ENCODE measurements at regions not wholly inside any gene's neighbourhood (a gene's known extent, or its start where the extent isn't known, plus 50 kb on each side); places are given as distances from the start of the nearest gene placed in this dataset.
"Not testable (repeated sequence)": the region's sequence is repeated elsewhere in the genome, so short reads cannot be mapped to it uniquely, and the experiment has no call there.

DNA sequence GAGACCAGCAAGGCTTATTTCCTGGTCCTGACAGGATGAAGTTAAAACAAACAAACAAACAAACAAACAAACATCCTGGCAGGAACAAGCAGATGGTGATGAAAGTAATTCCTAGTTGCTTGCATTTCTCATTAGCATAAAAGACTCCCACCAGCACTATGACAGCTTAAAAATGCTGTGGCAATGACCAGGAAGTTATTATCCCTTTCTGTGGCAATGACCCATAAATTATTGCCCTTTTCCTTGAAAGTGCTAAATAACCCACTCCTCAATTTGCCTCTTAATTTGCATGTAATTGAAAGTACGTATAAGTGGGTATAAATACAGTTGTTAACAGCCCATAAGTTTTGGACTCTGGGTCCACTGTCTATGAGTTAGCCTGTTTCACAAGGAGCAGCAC is 727.6 kb upstream of the NEGR1 start:
- no peak for DNase-seq (ENCODE audit: insufficient read length, low spot score)
- no peak for TF ChIP-seq POU2F2 (IDR thresholded peaks at IDR 0.05; ENCODE audit: low read depth, low read length)
- no peak for TF ChIP-seq PAX5 (IDR thresholded peaks at IDR 0.05; ENCODE audit: insufficient read depth, low read length, severe bottlenecking)
- no peak for TF ChIP-seq POLR2AphosphoS5 (IDR thresholded peaks at IDR 0.05; ENCODE audit: low read depth, low read length)
- no peak for TF ChIP-seq SPI1 (IDR thresholded peaks at IDR 0.05; ENCODE audit: low read depth, low read length)
- no peak for TF ChIP-seq TAF1 (IDR thresholded peaks at IDR 0.05; ENCODE audit: low read depth, low read length)
- TF ChIP-seq POLR2A (IDR thresholded peaks at IDR 0.05; ENCODE audit: low read depth, low read length) = no peak
- no peak for FAIRE-seq

DNA sequence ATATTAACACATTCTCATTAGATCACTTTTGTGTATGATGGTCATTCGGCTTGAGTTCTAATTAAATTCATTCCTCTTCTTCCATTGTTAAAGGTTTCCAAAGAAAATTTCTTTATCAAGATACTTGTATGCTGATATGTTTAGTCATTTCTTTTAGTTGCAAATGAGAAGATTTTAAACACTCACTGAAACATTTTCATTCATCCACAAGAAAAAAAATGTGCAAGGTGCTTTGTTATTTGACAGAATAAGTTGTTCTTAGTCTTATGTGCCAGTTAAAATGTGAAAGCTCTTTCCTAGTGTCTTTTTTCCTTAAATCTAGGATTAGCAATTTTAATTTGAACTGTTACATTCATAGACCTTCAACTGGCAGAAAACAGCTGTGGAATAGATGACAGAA is 727.0 kb upstream of the NEGR1 start:
- TF ChIP-seq PAX5 (IDR thresholded peaks at IDR 0.05; ENCODE audit: insufficient read depth, low read length, severe bottlenecking) (no peak), SPI1 (IDR thresholded peaks at IDR 0.05; ENCODE audit: low read depth, low read length) (no peak), TAF1 (IDR thresholded peaks at IDR 0.05; ENCODE audit: low read depth, low read length) (no peak), POLR2A (IDR thresholded peaks at IDR 0.05; ENCODE audit: low read depth, low read length) (no peak), POU2F2 (IDR thresholded peaks at IDR 0.05; ENCODE audit: low read depth, low read length) (no peak), POLR2AphosphoS5 (IDR thresholded peaks at IDR 0.05; ENCODE audit: low read depth, low read length) (no peak)
- no peak for FAIRE-seq
- DNase-seq (ENCODE audit: insufficient read length, low spot score) = no peak

- FAIRE-seq (no peak), DNase-seq (ENCODE audit: insufficient read length, low spot score) (no peak)
- TF ChIP-seq POU2F2 (IDR thresholded peaks at IDR 0.05; ENCODE audit: low read depth, low read length) (no peak), POLR2AphosphoS5 (IDR thresholded peaks at IDR 0.05; ENCODE audit: low read depth, low read length) (no peak), TAF1 (IDR thresholded peaks at IDR 0.05; ENCODE audit: low read depth, low read length) (no peak), SPI1 (IDR thresholded peaks at IDR 0.05; ENCODE audit: low read depth, low read length) (no peak), PAX5 (IDR thresholded peaks at IDR 0.05; ENCODE audit: insufficient read depth, low read length, severe bottlenecking) (no peak), POLR2A (IDR thresholded peaks at IDR 0.05; ENCODE audit: low read depth, low read length) (no peak)
Measured at GRCh38 chr1:72997624-72998023, 715.3 kb upstream of the NEGR1 start.

- DNase-seq (ENCODE audit: insufficient read length, low spot score) = no peak
- TF ChIP-seq TAF1 (IDR thresholded peaks at IDR 0.05; ENCODE audit: low read depth, low read length) = no peak
- no peak for TF ChIP-seq POLR2A (IDR thresholded peaks at IDR 0.05; ENCODE audit: low read depth, low read length)
- TF ChIP-seq POLR2AphosphoS5 (IDR thresholded peaks at IDR 0.05; ENCODE audit: low read depth, low read length) = no peak
- FAIRE-seq = no peak
Measured at GRCh38 chr1:72997041-72997440, 714.7 kb upstream of the NEGR1 start.

DNA sequence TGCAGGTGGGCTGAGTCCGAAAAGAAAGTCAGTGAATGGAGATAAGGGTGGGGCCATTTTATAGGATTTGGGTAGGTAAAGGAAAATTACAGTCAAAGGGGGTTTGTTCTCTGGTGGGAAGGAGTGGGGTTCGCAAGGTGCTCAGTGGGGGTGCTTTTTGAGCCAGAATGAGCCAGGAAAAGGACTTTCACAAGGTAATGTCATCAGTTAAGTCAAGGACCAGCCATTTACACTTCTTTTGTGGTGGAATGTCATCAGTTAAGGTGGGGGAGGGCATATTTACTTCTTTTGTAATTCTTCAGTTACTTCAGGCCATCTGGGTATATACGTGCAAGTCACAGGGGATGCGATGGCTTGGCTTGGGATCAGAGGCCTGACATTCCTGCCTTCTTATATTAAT is 705.5 kb upstream of the NEGR1 start:
- not testable (repeated sequence) for DNase-seq (ENCODE audit: insufficient read length, low spot score); FAIRE-seq

DNA sequence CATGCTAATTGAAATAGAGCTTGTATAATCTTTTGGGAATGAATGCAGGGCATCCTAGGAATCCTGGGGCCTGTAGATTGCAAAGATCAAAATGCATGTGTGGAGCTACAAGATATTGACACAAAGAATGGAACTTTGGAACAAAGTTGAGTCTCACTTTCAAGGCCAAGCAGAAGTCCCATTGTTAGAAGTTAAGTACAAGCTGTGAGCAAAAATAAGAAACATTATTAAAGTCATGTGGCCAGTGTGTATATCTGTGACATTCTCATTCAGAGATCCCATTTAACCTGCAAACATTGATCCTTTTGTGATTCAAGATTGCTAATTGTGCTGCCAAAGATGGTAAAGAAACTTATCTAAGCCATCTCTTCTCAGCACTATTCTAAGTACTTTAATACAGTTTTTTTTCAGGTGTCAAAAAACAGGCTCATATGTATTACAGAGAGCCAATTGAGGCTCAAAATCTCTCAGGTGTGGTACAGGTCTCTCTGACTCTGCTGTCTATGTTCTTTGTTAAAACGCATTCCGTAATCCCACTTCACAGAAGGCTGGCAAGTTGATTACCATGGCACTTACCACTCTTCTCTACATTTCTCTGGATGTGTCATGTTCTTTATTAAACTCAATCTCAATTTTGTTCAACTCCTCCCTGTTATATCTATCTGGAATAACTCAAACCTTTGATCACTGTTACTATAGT is 704.4 kb upstream of the NEGR1 start:
- DNase-seq (ENCODE audit: insufficient read length, low spot score) = no peak
- no peak for FAIRE-seq
- no peak for TF ChIP-seq POLR2AphosphoS5 (IDR thresholded peaks at IDR 0.05; ENCODE audit: low read depth, low read length)
- no peak for TF ChIP-seq SPI1 (IDR thresholded peaks at IDR 0.05; ENCODE audit: low read depth, low read length)
- no peak for TF ChIP-seq POLR2A (IDR thresholded peaks at IDR 0.05; ENCODE audit: low read depth, low read length)

GRCh38 chr1:72985024-72985423 is 702.7 kb upstream of the NEGR1 start:
- DNase-seq (ENCODE audit: insufficient read length, low spot score); FAIRE-seq: not testable (repeated sequence)

DNA sequence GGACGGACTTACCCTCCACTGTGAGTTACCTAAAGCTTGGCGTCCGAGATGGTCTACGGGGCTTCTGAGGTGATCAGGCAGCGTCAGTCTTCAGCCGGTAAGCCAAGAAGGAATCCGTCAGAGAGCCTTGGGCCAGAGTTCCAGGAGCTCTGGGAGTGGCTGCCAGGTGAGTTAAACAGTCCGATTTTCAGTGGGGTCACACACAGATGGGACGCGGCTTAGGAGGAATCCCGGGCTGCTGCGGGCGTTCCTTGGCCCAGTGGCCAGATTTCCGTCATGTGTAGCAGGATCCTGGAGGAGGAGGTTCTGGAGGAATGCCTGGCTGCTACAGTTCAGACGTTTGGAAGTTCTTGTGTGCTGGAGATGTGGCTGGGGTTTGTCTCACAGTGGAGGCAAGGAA is 700.7 kb upstream of the NEGR1 start:
- not testable (repeated sequence) for DNase-seq (ENCODE audit: insufficient read length, low spot score); FAIRE-seq

- TF ChIP-seq POLR2A (IDR thresholded peaks at IDR 0.05; ENCODE audit: low read depth, low read length) (no peak), POU2F2 (IDR thresholded peaks at IDR 0.05; ENCODE audit: low read depth, low read length) (no peak), SPI1 (IDR thresholded peaks at IDR 0.05; ENCODE audit: low read depth, low read length) (no peak), POLR2AphosphoS5 (IDR thresholded peaks at IDR 0.05; ENCODE audit: low read depth, low read length) (no peak), TAF1 (IDR thresholded peaks at IDR 0.05; ENCODE audit: low read depth, low read length) (no peak), PAX5 (IDR thresholded peaks at IDR 0.05; ENCODE audit: insufficient read depth, low read length, severe bottlenecking) (no peak)
- DNase-seq (ENCODE audit: insufficient read length, low spot score) (no peak), FAIRE-seq (no peak)
Measured at GRCh38 chr1:72969461-72969860, 687.1 kb upstream of the NEGR1 start.

GRCh38 chr1:72954943-72955342 is 672.6 kb upstream of the NEGR1 start:
- no peak for DNase-seq (ENCODE audit: insufficient read length, low spot score)
- TF ChIP-seq TAF1 (IDR thresholded peaks at IDR 0.05; ENCODE audit: low read depth, low read length) (no peak), POU2F2 (IDR thresholded peaks at IDR 0.05; ENCODE audit: low read depth, low read length) (no peak), POLR2A (IDR thresholded peaks at IDR 0.05; ENCODE audit: low read depth, low read length) (no peak), PAX5 (IDR thresholded peaks at IDR 0.05; ENCODE audit: insufficient read depth, low read length, severe bottlenecking) (no peak), POLR2AphosphoS5 (IDR thresholded peaks at IDR 0.05; ENCODE audit: low read depth, low read length) (no peak), SPI1 (IDR thresholded peaks at IDR 0.05; ENCODE audit: low read depth, low read length) (no peak)
- no peak for FAIRE-seq

GRCh38 chr1:72950900-72951299 is 668.6 kb upstream of the NEGR1 start:
- not testable (repeated sequence) for DNase-seq (ENCODE audit: insufficient read length, low spot score); FAIRE-seq
